GM12864 (cell line): ENCODE measurements at regions not wholly inside any gene's neighbourhood (a gene's known extent, or its start where the extent isn't known, plus 50 kb on each side); places are given as distances from the start of the nearest gene placed in this dataset.
"Not testable (repeated sequence)": the region's sequence is repeated elsewhere in the genome, so short reads cannot be mapped to it uniquely, and the experiment has no call there.

Experiments used
- DNase-seq: peaks from one replicate; pipeline ENCODE4 v3.0.0-alpha.2; 2011; ENCODE audit warnings: low read depth
- H3K4me3 ChIP-seq: 2 replicates; pipeline ENCODE4 v1.5.1; 2011; ENCODE audit warnings: mild to moderate bottlenecking, low read depth, low read length, control low read depth
- TF ChIP-seq, protein P1 (sequence below): IDR thresholded peaks from 2 replicates; pipeline ENCODE4 v1.5.1; 2011; ENCODE audit warnings: low read depth, mild to moderate bottlenecking, moderate library complexity, low read length, control low read depth, inconsistent platforms; ENCODE audit errors: missing control alignments

DNA sequence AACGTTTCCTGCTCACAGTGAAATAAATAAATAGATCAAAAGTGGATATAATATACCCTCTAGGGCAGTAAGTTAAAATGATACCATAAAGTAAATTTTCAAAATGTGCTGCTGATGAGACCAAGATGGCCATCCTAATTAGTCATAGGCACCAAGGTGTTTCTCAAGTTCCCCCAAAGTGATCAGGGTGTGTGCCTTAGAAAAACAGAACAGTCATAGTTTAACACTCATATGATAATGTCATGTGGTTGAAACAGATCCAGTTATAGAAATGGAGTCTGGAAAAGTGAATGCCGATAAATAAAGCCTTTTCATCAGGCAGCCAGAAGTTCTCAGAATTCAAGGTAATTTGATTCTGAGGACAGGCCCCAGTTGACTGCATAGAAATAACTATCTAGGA is 161.5 kb upstream of the CDKN2B start:
- TF ChIP-seq, protein P1, sequence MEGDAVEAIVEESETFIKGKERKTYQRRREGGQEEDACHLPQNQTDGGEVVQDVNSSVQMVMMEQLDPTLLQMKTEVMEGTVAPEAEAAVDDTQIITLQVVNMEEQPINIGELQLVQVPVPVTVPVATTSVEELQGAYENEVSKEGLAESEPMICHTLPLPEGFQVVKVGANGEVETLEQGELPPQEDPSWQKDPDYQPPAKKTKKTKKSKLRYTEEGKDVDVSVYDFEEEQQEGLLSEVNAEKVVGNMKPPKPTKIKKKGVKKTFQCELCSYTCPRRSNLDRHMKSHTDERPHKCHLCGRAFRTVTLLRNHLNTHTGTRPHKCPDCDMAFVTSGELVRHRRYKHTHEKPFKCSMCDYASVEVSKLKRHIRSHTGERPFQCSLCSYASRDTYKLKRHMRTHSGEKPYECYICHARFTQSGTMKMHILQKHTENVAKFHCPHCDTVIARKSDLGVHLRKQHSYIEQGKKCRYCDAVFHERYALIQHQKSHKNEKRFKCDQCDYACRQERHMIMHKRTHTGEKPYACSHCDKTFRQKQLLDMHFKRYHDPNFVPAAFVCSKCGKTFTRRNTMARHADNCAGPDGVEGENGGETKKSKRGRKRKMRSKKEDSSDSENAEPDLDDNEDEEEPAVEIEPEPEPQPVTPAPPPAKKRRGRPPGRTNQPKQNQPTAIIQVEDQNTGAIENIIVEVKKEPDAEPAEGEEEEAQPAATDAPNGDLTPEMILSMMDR, result no peak
- DNase-seq, result no peak

DNA sequence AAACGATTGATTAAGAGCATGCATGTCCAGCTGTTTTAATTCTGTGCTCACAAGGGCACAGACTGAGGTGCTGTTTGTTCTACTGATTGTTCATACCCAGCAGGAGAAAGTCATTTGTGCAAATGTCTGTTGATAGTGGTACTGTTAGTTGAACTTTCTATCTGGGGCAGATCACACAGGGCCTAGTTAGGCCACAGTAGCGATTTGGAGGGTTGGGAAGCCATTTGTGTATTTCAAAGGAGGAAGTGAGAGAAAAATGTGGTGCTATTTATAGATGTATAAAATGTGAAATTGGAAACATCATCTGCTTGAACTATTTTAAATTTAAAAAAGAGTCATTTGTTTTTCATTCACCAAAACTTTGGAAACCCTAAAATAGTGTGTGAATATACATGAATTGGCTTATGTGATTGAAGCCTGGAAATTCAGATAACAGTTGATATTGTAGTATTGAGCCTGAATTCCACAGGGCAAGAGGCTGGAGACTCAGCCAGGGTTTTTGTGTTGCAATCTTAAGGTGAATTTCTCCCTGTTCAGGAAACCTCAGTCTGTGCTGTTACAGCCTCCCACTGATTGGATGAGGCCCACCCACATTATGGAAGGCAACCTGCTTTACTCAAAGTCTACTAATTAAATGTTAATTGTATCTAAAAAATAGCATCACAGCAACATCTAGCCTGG is 162.0 kb upstream of the CDKN2B start:
- H3K4me3 ChIP-seq, result no peak overlapping the region
- peak; percentile 10 for DNase-seq
- TF ChIP-seq, protein P1, result no peak

More for the DNA sequence above, 161.5 kb upstream of the CDKN2B start:
- no peak overlapping the region for H3K4me3 ChIP-seq

DNA sequence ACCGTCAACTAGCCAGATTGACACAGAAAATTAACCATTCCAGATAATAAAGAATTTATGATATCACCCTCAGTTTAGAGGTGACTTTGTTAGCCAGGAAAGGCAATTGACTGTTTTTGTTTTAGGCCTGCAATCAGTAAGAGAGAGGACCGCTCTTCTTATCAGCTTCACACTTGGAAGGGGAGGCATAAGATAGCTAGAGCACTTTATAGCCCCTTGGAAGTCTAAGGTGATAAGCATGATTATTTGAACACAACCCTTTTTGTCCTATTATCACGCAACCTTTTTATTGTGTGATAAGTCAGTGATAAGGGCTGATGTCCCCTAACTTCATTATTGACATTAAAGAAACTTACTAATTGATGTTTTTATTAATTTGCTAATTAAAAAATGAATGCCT is 162.6 kb upstream of the CDKN2B start:
- TF ChIP-seq, protein P1, result no peak
- DNase-seq, result no peak
- H3K4me3 ChIP-seq, result no peak overlapping the region

DNA sequence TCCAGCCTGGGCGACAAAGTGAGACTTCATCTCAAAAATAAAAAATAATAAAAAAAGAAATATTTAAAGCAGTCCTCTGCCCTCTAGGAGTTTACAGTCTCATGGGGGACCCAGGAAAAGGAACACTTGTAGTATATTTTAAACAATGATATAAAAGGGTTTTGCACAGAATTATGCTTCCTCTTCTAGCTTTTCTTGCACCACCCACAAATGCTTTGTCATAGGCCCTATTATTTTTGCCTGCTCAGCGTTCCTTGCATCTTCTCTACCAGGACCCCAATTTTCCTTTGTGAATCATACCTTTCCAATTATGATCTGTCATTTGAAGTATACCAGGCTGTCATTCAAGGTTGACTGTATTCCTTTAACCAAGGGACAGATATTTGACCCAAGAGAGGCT is 164.8 kb upstream of the CDKN2B start:
- TF ChIP-seq, protein P1, result no peak
- no peak for DNase-seq
- H3K4me3 ChIP-seq, result no peak overlapping the region

DNA sequence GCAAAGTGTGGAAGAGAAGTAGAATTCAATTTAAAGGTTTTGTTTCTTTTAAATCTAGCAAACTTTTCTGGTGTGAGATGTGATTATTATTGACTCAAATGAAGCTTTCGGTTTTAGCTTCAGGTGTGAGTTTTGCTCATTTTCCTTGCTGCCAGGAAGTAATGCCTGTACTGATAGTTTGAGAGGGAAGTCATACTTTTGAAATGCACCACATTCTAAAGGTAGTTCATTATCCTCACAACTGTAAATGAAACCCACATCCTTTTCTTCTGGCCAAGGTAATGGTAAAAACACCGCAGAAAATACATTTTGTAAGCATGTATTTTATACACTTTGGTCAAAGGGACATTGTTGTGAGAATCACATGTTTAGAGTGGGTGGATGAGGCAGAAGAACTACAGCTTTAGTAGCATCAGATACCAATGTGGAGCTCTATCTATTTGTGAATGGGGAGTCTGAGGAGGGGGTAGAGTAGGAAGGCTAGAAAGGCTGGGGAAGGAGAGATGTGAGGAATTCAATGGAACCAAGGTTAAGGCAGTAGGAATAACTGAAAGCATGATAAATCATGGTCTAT is 167.0 kb upstream of the CDKN2B start:
- no peak overlapping the region for H3K4me3 ChIP-seq
- no peak for DNase-seq
- TF ChIP-seq, protein P1, result no peak

DNA sequence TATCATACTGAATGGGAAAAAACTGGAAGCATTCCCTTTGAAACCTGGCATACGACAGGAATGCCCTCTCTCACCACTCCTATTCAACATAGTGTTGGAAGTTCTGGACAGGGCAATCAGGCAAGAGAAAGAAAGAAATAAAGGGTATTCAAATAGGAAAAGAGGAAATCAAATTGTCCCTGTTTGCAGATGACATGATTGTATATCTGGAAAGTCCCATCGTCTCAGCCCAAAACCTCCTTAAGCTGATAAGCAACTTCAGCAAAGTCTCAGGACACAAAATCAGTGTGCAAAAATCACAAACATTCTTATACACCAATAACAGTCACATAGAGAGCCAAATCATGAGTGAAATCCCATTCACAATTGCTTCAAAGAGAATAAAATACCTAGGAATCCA is 171.9 kb upstream of the CDKN2B start:
- not testable (repeated sequence) for H3K4me3 ChIP-seq, DNase-seq

DNA sequence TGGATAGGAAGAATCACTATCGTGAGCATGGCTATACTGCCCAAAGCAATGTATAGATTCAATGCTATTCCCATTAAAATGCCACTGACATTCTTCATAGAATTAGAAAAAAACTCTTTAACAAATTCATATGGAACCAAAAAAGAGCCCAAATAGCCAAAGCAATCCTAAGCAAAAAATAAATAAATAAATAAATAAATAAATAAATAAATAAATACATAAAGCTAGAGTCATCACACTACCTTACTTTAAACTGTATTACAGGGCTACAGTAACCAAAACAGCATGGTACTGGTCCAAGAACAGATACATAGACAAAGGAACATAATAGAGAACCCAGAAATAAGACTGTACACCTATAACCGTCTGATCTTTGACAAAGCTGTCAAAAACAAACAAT is 180.4 kb upstream of the CDKN2B start:
- H3K4me3 ChIP-seq, result no peak overlapping the region
- TF ChIP-seq, protein P1, result no peak
- DNase-seq, result no peak

DNA sequence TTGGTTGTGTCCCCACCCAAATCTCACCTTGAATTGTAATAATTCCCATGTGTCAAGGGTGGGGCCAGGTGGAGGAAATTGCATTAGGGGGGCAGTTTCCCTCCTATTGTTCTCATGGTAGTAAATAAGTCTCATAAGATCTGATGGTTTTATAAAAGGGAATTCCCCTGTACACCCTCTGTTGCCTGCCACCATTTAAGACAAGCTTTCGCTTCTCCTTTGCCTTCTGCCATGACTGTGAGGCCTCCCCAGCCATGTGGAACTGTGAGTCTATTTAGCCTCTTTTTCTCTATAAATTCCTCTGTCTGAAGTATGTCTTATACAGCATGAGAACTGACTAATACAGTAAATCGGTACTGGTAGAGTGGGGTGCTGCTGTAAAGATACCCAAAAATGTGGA is 187.9 kb upstream of the CDKN2B start:
- H3K4me3 ChIP-seq, DNase-seq: not testable (repeated sequence)
